ENCODE measurements at regions not wholly inside any gene's neighbourhood (a gene's known extent, or its start where the extent isn't known, plus 50 kb on each side); places are given as distances from the start of the nearest gene placed in this dataset.

DNA sequence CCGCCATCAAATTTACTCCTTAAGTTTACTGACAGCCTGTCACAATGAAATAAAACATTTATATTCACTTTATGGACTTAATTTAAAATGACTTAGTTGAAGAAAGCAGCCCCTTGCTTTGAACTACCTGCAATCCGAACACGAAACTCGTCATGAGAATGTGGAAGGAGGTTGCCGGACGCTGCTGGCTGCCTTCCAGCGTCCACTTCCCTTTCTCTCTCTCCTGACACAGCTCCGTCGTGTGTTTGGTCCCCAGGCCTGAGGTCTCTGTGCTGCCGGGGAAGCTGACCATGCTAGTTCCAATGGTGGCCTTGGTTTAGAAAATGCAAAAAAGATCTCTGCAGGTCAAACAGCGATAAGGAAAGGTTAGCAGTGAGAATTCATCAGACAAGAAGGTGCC lies 519.7 kb downstream of the CDH26 start:
- TF ChIP-seq, protein P1, sequence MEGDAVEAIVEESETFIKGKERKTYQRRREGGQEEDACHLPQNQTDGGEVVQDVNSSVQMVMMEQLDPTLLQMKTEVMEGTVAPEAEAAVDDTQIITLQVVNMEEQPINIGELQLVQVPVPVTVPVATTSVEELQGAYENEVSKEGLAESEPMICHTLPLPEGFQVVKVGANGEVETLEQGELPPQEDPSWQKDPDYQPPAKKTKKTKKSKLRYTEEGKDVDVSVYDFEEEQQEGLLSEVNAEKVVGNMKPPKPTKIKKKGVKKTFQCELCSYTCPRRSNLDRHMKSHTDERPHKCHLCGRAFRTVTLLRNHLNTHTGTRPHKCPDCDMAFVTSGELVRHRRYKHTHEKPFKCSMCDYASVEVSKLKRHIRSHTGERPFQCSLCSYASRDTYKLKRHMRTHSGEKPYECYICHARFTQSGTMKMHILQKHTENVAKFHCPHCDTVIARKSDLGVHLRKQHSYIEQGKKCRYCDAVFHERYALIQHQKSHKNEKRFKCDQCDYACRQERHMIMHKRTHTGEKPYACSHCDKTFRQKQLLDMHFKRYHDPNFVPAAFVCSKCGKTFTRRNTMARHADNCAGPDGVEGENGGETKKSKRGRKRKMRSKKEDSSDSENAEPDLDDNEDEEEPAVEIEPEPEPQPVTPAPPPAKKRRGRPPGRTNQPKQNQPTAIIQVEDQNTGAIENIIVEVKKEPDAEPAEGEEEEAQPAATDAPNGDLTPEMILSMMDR (IDR thresholded peaks at IDR 0.05): no peak
- TF ChIP-seq TEAD4 (IDR thresholded peaks at IDR 0.05; ENCODE audit: borderline replicate concordance, insufficient read depth) (no peak), ELF1 (IDR thresholded peaks at IDR 0.05) (no peak), GABPA (IDR thresholded peaks at IDR 0.05; ENCODE audit: low read depth) (no peak), POLR2AphosphoS5 (IDR thresholded peaks at IDR 0.05; ENCODE audit: low read depth, low read length) (no peak), RCOR1 (IDR thresholded peaks at IDR 0.05; ENCODE audit: low read length) (no peak), SIN3A (IDR thresholded peaks at IDR 0.05; ENCODE audit: borderline replicate concordance, low read depth, low read length) (no peak), TAF1 (IDR thresholded peaks at IDR 0.05; ENCODE audit: borderline replicate concordance, low read depth, low read length) (no peak), EP300 (IDR thresholded peaks at IDR 0.05; ENCODE audit: borderline replicate concordance in 1 of 2, low read depth in 1 of 2, low read length in 1 of 2) (no peak), RAD21 (IDR thresholded peaks at IDR 0.05; ENCODE audit: low read length) (no peak)
- TF ChIP-seq, protein P2, sequence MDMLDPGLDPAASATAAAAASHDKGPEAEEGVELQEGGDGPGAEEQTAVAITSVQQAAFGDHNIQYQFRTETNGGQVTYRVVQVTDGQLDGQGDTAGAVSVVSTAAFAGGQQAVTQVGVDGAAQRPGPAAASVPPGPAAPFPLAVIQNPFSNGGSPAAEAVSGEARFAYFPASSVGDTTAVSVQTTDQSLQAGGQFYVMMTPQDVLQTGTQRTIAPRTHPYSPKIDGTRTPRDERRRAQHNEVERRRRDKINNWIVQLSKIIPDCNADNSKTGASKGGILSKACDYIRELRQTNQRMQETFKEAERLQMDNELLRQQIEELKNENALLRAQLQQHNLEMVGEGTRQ (IDR thresholded peaks at IDR 0.05; ENCODE audit: borderline replicate concordance, low read depth, low read length): no peak
- TF ChIP-seq, protein P3, sequence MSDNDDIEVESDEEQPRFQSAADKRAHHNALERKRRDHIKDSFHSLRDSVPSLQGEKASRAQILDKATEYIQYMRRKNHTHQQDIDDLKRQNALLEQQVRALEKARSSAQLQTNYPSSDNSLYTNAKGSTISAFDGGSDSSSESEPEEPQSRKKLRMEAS (IDR thresholded peaks at IDR 0.05; ENCODE audit: low read depth): no peak
- TF ChIP-seq, protein P4, sequence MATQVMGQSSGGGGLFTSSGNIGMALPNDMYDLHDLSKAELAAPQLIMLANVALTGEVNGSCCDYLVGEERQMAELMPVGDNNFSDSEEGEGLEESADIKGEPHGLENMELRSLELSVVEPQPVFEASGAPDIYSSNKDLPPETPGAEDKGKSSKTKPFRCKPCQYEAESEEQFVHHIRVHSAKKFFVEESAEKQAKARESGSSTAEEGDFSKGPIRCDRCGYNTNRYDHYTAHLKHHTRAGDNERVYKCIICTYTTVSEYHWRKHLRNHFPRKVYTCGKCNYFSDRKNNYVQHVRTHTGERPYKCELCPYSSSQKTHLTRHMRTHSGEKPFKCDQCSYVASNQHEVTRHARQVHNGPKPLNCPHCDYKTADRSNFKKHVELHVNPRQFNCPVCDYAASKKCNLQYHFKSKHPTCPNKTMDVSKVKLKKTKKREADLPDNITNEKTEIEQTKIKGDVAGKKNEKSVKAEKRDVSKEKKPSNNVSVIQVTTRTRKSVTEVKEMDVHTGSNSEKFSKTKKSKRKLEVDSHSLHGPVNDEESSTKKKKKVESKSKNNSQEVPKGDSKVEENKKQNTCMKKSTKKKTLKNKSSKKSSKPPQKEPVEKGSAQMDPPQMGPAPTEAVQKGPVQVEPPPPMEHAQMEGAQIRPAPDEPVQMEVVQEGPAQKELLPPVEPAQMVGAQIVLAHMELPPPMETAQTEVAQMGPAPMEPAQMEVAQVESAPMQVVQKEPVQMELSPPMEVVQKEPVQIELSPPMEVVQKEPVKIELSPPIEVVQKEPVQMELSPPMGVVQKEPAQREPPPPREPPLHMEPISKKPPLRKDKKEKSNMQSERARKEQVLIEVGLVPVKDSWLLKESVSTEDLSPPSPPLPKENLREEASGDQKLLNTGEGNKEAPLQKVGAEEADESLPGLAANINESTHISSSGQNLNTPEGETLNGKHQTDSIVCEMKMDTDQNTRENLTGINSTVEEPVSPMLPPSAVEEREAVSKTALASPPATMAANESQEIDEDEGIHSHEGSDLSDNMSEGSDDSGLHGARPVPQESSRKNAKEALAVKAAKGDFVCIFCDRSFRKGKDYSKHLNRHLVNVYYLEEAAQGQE (IDR thresholded peaks at IDR 0.05; ENCODE audit: low read depth, low read length): no peak

Data from SK-N-SH (cell line).